HFFc6 (cell line): ENCODE measurements at regions not wholly inside any gene's neighbourhood (a gene's known extent, or its start where the extent isn't known, plus 50 kb on each side); places are given as distances from the start of the nearest gene placed in this dataset.

ENCODE experiments used
- DNase-seq: peaks from one replicate; pipeline ENCODE4 v3.0.0-alpha.2; 2018
- H3K27ac Mint-ChIP-seq: 2 replicates; pipeline ENCODE4 v1.8.0; 2020; ENCODE audit warnings: mild to moderate bottlenecking, mixed read lengths
- H3K27me3 Mint-ChIP-seq: 2 replicates; pipeline ENCODE4 v1.8.0; 2021; ENCODE audit warnings: mild to moderate bottlenecking, moderate library complexity, mixed read lengths; ENCODE audit not compliant: insufficient read depth
- H3K36me3 Mint-ChIP-seq: 2 replicates; pipeline ENCODE4 v1.8.0; 2021; ENCODE audit warnings: low read depth, mixed read lengths
- H3K4me1 Mint-ChIP-seq: 2 replicates; pipeline ENCODE4 v1.8.0; 2020; ENCODE audit warnings: low read depth, mixed read lengths
- H3K4me3 Mint-ChIP-seq: 2 replicates; pipeline ENCODE4 v1.8.0; 2020; ENCODE audit warnings: mild to moderate bottlenecking, moderate library complexity, mixed read lengths
- H3K9me3 Mint-ChIP-seq: 2 replicates; pipeline ENCODE4 v1.8.0; 2020; ENCODE audit warnings: mild to moderate bottlenecking, mixed read lengths
- TF ChIP-seq, protein P1 (sequence below): fragments of 200-600 bp; sonication (generic); IDR thresholded peaks from 2 replicates; pipeline ENCODE4 v1.5.0; 2021; ENCODE audit warnings: antibody characterized with exemption, mild to moderate bottlenecking

DNA sequence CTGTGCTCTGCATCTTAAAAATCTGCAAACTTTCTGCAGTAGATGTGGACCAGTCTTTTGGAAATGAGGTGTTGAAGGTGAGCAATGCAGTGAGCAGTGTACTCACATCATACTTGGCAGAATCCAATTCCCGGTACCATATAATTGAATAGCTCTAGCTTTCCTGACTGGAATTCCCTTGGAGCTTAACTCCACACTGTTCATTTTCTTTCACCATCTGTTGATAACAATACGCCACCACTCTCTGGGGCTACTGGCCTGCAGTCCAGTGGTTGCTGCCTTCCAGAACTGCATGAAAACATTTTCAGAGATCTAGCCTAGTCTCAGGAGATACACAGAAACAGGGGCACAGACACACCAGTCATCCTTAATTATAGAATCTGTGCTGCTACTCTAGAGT, 820.0 kb upstream of the NXPH2 start:
- Mint-ChIP-seq H3K4me3 (no peak overlapping the region), H3K36me3 (no peaks in the 10 kb centered on the region), H3K9me3 (peaks cover 47% of the 10 kb centered on the region)

DNA sequence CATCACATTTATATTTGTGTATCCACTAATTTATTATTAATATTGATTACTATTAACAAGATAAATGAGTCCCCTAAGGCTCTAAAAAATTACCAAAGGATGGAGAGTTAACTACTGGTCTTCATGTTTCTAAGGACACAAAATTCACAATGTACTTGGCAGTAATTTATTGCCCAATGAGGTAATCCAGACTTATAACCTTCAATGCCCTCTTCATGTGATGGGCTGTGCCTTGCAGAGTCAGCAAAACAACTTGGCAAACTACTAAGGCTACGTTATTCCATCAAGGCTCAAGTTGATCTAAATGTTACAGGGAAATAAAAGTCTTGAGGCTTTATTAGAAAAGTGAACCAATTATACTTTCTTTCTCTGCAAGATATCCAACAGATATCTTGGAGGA, 804.9 kb upstream of the NXPH2 start:
- DNase-seq, result no peak
- Mint-ChIP-seq H3K4me3 (no peak overlapping the region), H3K27ac (no peak overlapping the region), H3K27me3 (no peaks in the 10 kb centered on the region), H3K4me1 (no peaks in the 10 kb centered on the region), H3K36me3 (no peaks in the 10 kb centered on the region), H3K9me3 (peaks cover 20% of the 10 kb centered on the region)
- TF ChIP-seq, protein P1, sequence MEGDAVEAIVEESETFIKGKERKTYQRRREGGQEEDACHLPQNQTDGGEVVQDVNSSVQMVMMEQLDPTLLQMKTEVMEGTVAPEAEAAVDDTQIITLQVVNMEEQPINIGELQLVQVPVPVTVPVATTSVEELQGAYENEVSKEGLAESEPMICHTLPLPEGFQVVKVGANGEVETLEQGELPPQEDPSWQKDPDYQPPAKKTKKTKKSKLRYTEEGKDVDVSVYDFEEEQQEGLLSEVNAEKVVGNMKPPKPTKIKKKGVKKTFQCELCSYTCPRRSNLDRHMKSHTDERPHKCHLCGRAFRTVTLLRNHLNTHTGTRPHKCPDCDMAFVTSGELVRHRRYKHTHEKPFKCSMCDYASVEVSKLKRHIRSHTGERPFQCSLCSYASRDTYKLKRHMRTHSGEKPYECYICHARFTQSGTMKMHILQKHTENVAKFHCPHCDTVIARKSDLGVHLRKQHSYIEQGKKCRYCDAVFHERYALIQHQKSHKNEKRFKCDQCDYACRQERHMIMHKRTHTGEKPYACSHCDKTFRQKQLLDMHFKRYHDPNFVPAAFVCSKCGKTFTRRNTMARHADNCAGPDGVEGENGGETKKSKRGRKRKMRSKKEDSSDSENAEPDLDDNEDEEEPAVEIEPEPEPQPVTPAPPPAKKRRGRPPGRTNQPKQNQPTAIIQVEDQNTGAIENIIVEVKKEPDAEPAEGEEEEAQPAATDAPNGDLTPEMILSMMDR, result no peak

More for the DNA sequence above, 820.0 kb upstream of the NXPH2 start:
- DNase-seq, result no peak
- TF ChIP-seq, protein P1, result no peak
- Mint-ChIP-seq H3K27me3 (no peaks in the 10 kb centered on the region), H3K27ac (no peak overlapping the region), H3K4me1 (no peaks in the 10 kb centered on the region)

DNA sequence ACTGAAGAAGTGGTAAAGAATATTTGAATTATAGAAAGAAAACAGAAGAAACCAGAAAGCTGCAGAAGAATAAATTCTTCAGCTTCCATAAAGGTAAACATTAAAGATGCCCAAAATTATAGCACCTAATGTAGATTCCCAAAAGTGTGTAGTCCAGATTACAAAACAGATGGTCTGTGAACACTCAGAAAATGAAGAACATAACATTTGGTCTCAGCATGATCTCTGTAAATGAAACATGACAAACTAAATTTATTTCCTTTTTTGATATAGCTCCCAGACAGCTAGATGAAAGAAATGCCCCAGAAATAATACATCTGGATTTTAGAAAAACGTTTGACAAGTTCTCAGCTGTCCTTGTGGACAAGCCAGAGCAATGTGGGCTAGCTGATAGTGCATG, 794.2 kb upstream of the NXPH2 start:
- Mint-ChIP-seq H3K36me3 (no peaks in the 10 kb centered on the region), H3K27me3 (no peaks in the 10 kb centered on the region), H3K27ac (no peak overlapping the region), H3K4me1 (no peaks in the 10 kb centered on the region), H3K9me3 (peaks cover 40% of the 10 kb centered on the region), H3K4me3 (no peak overlapping the region)
- DNase-seq, result no peak
- TF ChIP-seq, protein P1, result no peak

DNA sequence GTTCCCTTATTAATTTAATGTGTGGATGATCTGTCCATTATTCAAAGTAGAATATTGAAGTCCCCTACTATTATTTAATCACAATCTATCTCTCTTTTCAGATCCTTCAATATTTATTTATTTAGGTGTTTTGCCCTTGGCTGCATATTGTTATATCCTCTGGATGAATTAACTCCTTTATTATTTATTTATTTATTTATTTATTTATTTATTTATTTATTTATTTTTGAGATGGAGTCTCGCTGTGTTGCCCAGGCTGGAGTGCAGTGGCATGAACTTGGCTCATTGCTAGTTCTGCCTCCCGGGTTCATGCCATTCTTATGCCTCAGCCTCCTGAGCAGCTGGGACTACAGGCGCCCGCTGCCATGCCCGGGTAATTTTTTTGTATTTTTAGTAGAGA, 776.6 kb upstream of the NXPH2 start:
- no peak for DNase-seq
- Mint-ChIP-seq H3K4me3 (no peak overlapping the region), H3K9me3 (peaks cover 61% of the 10 kb centered on the region), H3K27me3 (no peaks in the 10 kb centered on the region; the same call in 1 of the 2 replicates), H3K36me3 (no peaks in the 10 kb centered on the region), H3K4me1 (no peaks in the 10 kb centered on the region), H3K27ac (no peak overlapping the region)
- TF ChIP-seq, protein P1, result no peak

DNA sequence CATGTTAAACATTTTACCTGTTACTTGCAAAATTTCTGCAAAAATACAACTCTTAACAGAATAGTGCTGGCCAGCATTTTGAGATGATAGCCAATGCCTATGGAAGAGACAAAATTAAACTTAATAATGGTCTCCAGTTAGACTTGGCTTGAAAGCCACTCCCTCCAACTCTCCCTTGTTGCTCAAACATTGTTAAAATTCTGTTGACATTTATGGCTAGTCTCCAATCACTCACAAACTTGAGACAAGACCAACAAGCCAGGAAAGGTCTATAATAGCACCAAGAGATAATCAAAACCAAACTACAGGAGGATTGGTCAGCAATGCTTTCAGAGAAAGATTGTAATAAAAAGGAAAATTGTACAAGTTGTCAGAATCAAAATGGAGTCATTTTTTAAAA, 770.7 kb upstream of the NXPH2 start:
- H3K4me1 Mint-ChIP-seq, result no peaks in the 10 kb centered on the region
- no peaks in the 10 kb centered on the region; the same call in 1 of the 2 replicates for H3K27me3 Mint-ChIP-seq
- DNase-seq, result no peak
- TF ChIP-seq, protein P1, result no peak
- no peak overlapping the region for H3K4me3 Mint-ChIP-seq
- no peak overlapping the region for H3K27ac Mint-ChIP-seq
- no peaks in the 10 kb centered on the region for H3K36me3 Mint-ChIP-seq
- H3K9me3 Mint-ChIP-seq, result peaks cover 46% of the 10 kb centered on the region

DNA sequence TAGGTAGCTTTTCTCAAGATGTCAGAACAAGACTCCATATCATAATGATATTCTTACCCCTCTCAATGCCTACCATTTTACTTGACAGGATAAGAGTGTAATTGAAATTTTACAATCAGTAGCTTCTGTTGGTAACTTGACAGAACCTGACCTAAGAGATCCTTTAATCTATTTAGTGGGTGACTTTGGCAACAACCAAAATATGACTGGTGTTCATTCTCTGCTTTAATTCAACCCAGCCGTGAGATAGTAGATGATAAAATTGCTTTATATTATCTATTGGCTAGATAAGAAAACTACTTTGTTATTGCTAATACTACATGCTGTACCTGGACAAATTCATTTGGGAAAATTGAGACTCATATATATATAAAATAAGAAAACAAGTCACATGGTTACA, 770.2 kb upstream of the NXPH2 start:
- Mint-ChIP-seq H3K9me3 (peaks cover 41% of the 10 kb centered on the region), H3K4me1 (no peaks in the 10 kb centered on the region), H3K4me3 (no peak overlapping the region), H3K36me3 (no peaks in the 10 kb centered on the region), H3K27me3 (no peaks in the 10 kb centered on the region; the same call in 1 of the 2 replicates), H3K27ac (no peak overlapping the region)
- TF ChIP-seq, protein P1, result no peak
- DNase-seq, result no peak
